ENCODE measurements at regions not wholly inside any gene's neighbourhood (a gene's known extent, or its start where the extent isn't known, plus 50 kb on each side); places are given as distances from the start of the nearest gene placed in this dataset.

DNA sequence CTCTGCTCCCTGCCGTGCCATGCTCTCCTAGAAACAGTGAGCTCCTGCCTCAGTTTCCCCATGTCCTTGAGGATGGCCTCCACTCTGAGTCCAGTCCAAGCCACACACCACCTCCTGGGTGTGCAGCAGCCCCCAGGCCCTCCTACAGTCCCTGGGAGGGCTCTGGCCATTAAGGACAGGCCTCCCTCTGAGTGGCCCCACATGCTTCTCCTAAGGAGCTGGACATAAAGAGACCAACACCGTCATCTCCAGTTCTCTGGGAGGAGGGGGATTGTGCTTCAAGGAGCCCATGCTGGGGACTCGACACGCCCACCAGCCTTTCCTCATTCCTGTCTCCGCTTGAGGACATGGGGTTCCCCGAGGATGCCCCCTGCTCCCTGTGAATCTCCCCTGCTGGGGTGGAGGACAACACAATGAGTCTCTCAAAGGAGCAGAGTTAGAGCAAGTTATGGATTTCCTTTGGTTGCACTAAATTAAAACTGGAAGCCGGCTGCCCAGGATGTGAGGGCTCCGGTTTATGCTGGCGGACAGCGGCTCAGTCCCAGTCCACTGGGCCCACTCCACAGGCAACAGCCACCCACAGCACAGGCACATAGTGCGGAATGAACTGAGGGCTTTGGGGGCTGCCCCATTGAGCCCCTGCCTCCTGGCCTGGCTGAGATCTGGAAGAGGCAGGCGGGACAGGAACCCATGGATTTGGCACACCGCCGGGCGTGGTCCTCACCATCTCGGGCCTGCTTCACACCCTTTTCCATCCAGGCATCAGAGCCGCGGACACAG is 165.6 kb upstream of the IQSEC1 start:
- TF ChIP-seq, protein P1, sequence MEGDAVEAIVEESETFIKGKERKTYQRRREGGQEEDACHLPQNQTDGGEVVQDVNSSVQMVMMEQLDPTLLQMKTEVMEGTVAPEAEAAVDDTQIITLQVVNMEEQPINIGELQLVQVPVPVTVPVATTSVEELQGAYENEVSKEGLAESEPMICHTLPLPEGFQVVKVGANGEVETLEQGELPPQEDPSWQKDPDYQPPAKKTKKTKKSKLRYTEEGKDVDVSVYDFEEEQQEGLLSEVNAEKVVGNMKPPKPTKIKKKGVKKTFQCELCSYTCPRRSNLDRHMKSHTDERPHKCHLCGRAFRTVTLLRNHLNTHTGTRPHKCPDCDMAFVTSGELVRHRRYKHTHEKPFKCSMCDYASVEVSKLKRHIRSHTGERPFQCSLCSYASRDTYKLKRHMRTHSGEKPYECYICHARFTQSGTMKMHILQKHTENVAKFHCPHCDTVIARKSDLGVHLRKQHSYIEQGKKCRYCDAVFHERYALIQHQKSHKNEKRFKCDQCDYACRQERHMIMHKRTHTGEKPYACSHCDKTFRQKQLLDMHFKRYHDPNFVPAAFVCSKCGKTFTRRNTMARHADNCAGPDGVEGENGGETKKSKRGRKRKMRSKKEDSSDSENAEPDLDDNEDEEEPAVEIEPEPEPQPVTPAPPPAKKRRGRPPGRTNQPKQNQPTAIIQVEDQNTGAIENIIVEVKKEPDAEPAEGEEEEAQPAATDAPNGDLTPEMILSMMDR (conservative IDR thresholded peaks at IDR 0.05; ENCODE audit: low read length), result no peak
- DNase-seq (ENCODE audit: low read depth), result no peak
- no peak overlapping the region for H3K4me3 ChIP-seq (ENCODE audit: low read length)

- TF ChIP-seq, protein P1 (conservative IDR thresholded peaks at IDR 0.05; ENCODE audit: low read length), result no peak
- H3K4me3 ChIP-seq (ENCODE audit: low read length), result no peak overlapping the region
- no peak for DNase-seq (ENCODE audit: low read depth)
Measured at GRCh38 chr3:13237776-13238490, 164.7 kb upstream of the IQSEC1 start.

DNA sequence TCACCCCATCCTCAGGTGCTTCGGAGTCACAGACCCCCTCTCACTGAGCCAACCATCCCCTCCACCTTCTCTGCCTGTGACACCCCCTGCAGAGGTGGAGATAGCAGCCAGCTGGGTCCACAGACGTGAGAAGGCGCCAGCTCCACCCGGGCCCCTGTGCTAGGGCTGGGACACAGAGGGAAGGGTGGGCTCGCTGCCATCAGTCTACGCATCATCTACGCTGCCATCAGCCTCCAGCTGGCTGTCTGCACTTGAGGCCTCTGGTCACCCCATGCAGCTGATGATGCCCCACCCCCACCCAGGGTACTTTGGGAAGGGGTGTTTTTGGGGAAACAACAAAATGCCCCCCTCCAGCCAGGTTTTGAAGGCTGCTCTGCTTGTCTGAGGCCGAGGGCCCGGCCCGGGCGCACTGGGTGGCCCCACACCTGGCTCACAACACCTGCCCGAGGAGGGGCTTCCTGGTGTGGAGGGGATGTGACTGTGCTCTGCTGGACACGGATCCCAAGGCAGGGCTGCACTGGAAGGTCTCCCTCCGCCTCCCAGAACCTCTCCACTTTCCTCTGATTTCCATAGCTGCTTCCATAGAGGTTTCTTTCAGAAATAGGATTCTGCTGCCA is 163.4 kb upstream of the IQSEC1 start:
- DNase-seq (ENCODE audit: low read depth), result no peak

GRCh38 chr3:13235897-13236296 is 162.7 kb upstream of the IQSEC1 start:
- TF ChIP-seq, protein P1 (conservative IDR thresholded peaks at IDR 0.05; ENCODE audit: low read length), result no peak
- H3K4me3 ChIP-seq (ENCODE audit: low read length), result no peak overlapping the region
- DNase-seq (ENCODE audit: low read depth), result no peak

More for the DNA sequence above, 163.4 kb upstream of the IQSEC1 start:
- H3K4me3 ChIP-seq (ENCODE audit: low read length), result no peak overlapping the region
- TF ChIP-seq, protein P1 (conservative IDR thresholded peaks at IDR 0.05; ENCODE audit: low read length), result no peak

GRCh38 chr3:13235079-13235478 is 161.8 kb upstream of the IQSEC1 start:
- H3K4me3 ChIP-seq (ENCODE audit: low read length), result no peak overlapping the region
- TF ChIP-seq, protein P1 (conservative IDR thresholded peaks at IDR 0.05; ENCODE audit: low read length), result no peak
- DNase-seq (ENCODE audit: low read depth), result no peak

DNA sequence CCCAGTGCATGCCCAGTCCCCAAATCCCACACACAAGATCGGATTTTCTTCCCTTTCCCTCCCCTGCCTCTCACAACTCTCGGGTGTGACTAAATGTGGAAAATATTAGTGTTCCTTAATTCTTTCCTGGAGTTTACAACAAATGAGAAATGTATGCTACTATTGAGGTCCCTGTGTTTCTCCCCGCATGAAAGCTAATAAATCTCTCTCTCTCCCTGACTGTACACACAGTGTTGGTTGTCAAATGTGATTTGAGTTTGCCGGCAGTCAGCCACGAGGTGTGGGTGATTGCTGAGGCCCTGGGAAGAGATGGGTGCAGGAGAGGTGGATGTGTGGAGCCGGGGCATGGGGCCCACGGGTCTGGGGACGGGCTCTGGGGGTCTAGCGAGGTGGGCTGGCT is 161.4 kb upstream of the IQSEC1 start:
- no peak overlapping the region for H3K4me3 ChIP-seq (ENCODE audit: low read length)
- DNase-seq (ENCODE audit: low read depth), result no peak
- TF ChIP-seq, protein P1 (conservative IDR thresholded peaks at IDR 0.05; ENCODE audit: low read length), result no peak

Data from AG10803 (cell line).